Stimulated activated CD4-positive, alpha-beta T cell treated with anti-CD3 and anti-CD28 coated beads, Interleukin-1b, Interleukin-23, amount 100 ng/mL, for 24 hours (primary cell): ENCODE measurements at regions not wholly inside any gene's neighbourhood (a gene's known extent, or its start where the extent isn't known, plus 50 kb on each side); places are given as distances from the start of the nearest gene placed in this dataset.

Experiments used
- DNase-seq, 4 experiments: peaks; one replicate each; pipeline ENCODE4 v3.0.0-alpha.2; 2020; ENCODE audit warnings: low read depth in 4 of 4, low spot score in 1 of 4

GRCh38 chr1:82625537-82625936 is 824.8 kb downstream of the ADGRL2 start:
- no peak for DNase-seq

GRCh38 chr1:82621076-82621475 is 820.3 kb downstream of the ADGRL2 start:
- no peak for DNase-seq

- no peak for DNase-seq
Measured at GRCh38 chr1:82614090-82614489, 813.4 kb downstream of the ADGRL2 start.

- no peak for DNase-seq
Measured at GRCh38 chr1:82612986-82613385, 812.3 kb downstream of the ADGRL2 start.

- no peak for DNase-seq
Measured at GRCh38 chr1:82606546-82606945, 805.8 kb downstream of the ADGRL2 start.

GRCh38 chr1:82604524-82604923 is 803.8 kb downstream of the ADGRL2 start:
- DNase-seq, result no peak

- no peak for DNase-seq
Measured at GRCh38 chr1:82600314-82600713, 799.6 kb downstream of the ADGRL2 start.

GRCh38 chr1:82598812-82599211 is 798.1 kb downstream of the ADGRL2 start:
- no peak for DNase-seq

GRCh38 chr1:82598337-82598736 is 797.6 kb downstream of the ADGRL2 start:
- no peak for DNase-seq

- DNase-seq, result no peak
Measured at GRCh38 chr1:82597649-82598048, 796.9 kb downstream of the ADGRL2 start.

GRCh38 chr1:82597141-82597540 is 796.4 kb downstream of the ADGRL2 start:
- no peak for DNase-seq

GRCh38 chr1:82593561-82593960 is 792.8 kb downstream of the ADGRL2 start:
- no peak for DNase-seq

GRCh38 chr1:82589588-82589987 is 788.9 kb downstream of the ADGRL2 start:
- DNase-seq, result no peak

GRCh38 chr1:82587371-82587770 is 786.6 kb downstream of the ADGRL2 start:
- DNase-seq, result no peak

GRCh38 chr1:82586473-82586872 is 785.7 kb downstream of the ADGRL2 start:
- no peak for DNase-seq

- DNase-seq, result no peak
Measured at GRCh38 chr1:82582347-82582746, 781.6 kb downstream of the ADGRL2 start.

GRCh38 chr1:82578086-82578726 is 777.5 kb downstream of the ADGRL2 start:
- no peak for DNase-seq

- no peak for DNase-seq
Measured at GRCh38 chr1:82567348-82567747, 766.6 kb downstream of the ADGRL2 start.

- no peak for DNase-seq
Measured at GRCh38 chr1:82565546-82565945, 764.8 kb downstream of the ADGRL2 start.

GRCh38 chr1:82565146-82565545 is 764.4 kb downstream of the ADGRL2 start:
- no peak for DNase-seq

GRCh38 chr1:82564333-82564732 is 763.6 kb downstream of the ADGRL2 start:
- no peak for DNase-seq

- no peak for DNase-seq
Measured at GRCh38 chr1:82562448-82562847, 761.7 kb downstream of the ADGRL2 start.

- DNase-seq, result no peak
Measured at GRCh38 chr1:82560566-82560965, 759.8 kb downstream of the ADGRL2 start.

- DNase-seq, result no peak
Measured at GRCh38 chr1:82555501-82555900, 754.8 kb downstream of the ADGRL2 start.
